H1 (cell line): ENCODE measurements at regions not wholly inside any gene's neighbourhood (a gene's known extent, or its start where the extent isn't known, plus 50 kb on each side); places are given as distances from the start of the nearest gene placed in this dataset.

Experiments
- CTCF ChIA-PET: fragments of 300-600 bp; sonication (Branson Sonifier 250); formaldehyde crosslinking; loops from one replicate; lab custom pipeline; 2021; ENCODE audit not compliant: partially characterized antibody; lab: Charles Lee
- POLR2A ChIA-PET: fragments of 300-600 bp; sonication (Branson Sonifier 250); formaldehyde crosslinking; loops from one replicate; lab custom pipeline; 2021; ENCODE audit warnings: inconsistent platforms; ENCODE audit not compliant: partially characterized antibody; lab: Charles Lee
- DNase-seq, 2 experiments: peaks; one replicate each; pipeline versions ENCODE4 v3.0.0 to v3.0.0-alpha.2; 2010 to 2022; ENCODE audit warnings: low spot score in 2 of 2, low read depth in 1 of 2, mixed read lengths in 1 of 2
- FAIRE-seq: peaks from 2 replicates; lab custom pipeline; 2011; peaks lifted over from hg19 to GRCh38; lab: Jason Lieb, UNC
- H2AFZ ChIP-seq: 2 replicates; pipeline ENCODE4 v1.8.1; 2012; ENCODE audit warnings: low read length, inconsistent platforms
- H2AK5ac ChIP-seq: 2 replicates; pipeline ENCODE4 v1.6.1; 2013; ENCODE audit warnings: low read depth, low read length
- H2BK120ac ChIP-seq: replicated peaks from 2 replicates; pipeline ENCODE3; 2013; ENCODE audit warnings: low read depth, low read length, inconsistent platforms
- H2BK12ac ChIP-seq: 2 replicates; pipeline ENCODE4 v1.6.1; 2013; ENCODE audit warnings: low read depth, low read length
- H2BK15ac ChIP-seq: 2 replicates; pipeline ENCODE4 v1.6.1; 2013; ENCODE audit warnings: low read length
- H2BK20ac ChIP-seq: 2 replicates; pipeline ENCODE4 v1.6.1; 2013; ENCODE audit warnings: low read length
- H2BK5ac ChIP-seq: 2 replicates; pipeline ENCODE4 v1.6.1; 2013; ENCODE audit warnings: low read depth, low read length
- H3K14ac ChIP-seq: 2 replicates; pipeline ENCODE4 v1.6.1; 2013; ENCODE audit warnings: inconsistent platforms; ENCODE audit not compliant: insufficient read length
- H3K18ac ChIP-seq: 2 replicates; pipeline ENCODE4 v1.6.1; 2013; ENCODE audit warnings: low read length; ENCODE audit errors: extremely low read depth
- H3K23ac ChIP-seq: 2 replicates; pipeline ENCODE4 v1.6.1; 2013; ENCODE audit warnings: inconsistent platforms; ENCODE audit not compliant: insufficient read length
- H3K23me2 ChIP-seq: 2 replicates; pipeline ENCODE4 v1.6.1; 2013; ENCODE audit warnings: low read depth, low read length
- H3K27ac ChIP-seq: 2 replicates; pipeline ENCODE4 v1.6.1; 2011; ENCODE audit warnings: low read depth, low read length, inconsistent platforms
- H3K27me3 ChIP-seq, 4 experiments: replicated peaks in 1 of 4; 1 replicate in 1 of 4; 2 replicates in 3 of 4; pipeline versions ENCODE4 v1.6.1 to v1.8.1; 2011 to 2013; ENCODE audit warnings: low read length in 3 of 4, mild to moderate bottlenecking in 3 of 4, inconsistent platforms in 2 of 4, mixed read lengths in 2 of 4, moderate library complexity in 1 of 4; ENCODE audit not compliant: control insufficient read depth in 3 of 4, insufficient read depth in 3 of 4; ENCODE audit errors: extremely low read depth in 1 of 4
- H3K36me3 ChIP-seq, 4 experiments: 2 replicates each; pipeline versions ENCODE4 v1.6.1 to v1.8.1; 2011 to 2013; ENCODE audit warnings: mild to moderate bottlenecking in 4 of 4, low read length in 3 of 4, moderate library complexity in 2 of 4, control low read depth in 1 of 4, inconsistent platforms in 1 of 4; ENCODE audit not compliant: insufficient read depth in 4 of 4, control insufficient read depth in 2 of 4
- H3K4ac ChIP-seq: replicated peaks from 2 replicates; pipeline ENCODE3; 2013; ENCODE audit warnings: low read length, low read depth, mixed read lengths, inconsistent platforms; ENCODE audit not compliant: insufficient read length
- H3K4me1 ChIP-seq, 4 experiments: replicated peaks in 1 of 4; 1 replicate in 1 of 4; 2 replicates in 3 of 4; pipeline versions ENCODE4 v1.6.1 to v1.8.1; 2011 to 2013; ENCODE audit warnings: low read length in 3 of 4, inconsistent platforms in 2 of 4, mixed read lengths in 1 of 4; ENCODE audit not compliant: insufficient read depth in 4 of 4, control insufficient read depth in 3 of 4
- H3K4me2 ChIP-seq, 2 experiments: 2 replicates each; pipeline versions ENCODE4 v1.6.1 to v1.8.1; 2011 to 2013; ENCODE audit warnings: low read depth in 2 of 2, low read length in 2 of 2, control low read depth in 1 of 2, inconsistent platforms in 1 of 2, mild to moderate bottlenecking in 1 of 2; ENCODE audit not compliant: insufficient read depth in 1 of 2
- H3K4me3 ChIP-seq, 4 experiments: fragments of 200-600, 300-600 bp in 1 of 4; sonication (generic), shearing (Covaris generic), sonication (Bioruptor Twin) in 1 of 4; 2 replicates each; pipeline versions ENCODE4 v1.5.1 to v1.8.1; 2011 to 2016; ENCODE audit warnings: low read length in 4 of 4, low read depth in 3 of 4, control low read depth in 2 of 4, inconsistent platforms in 2 of 4, mild to moderate bottlenecking in 2 of 4, mixed read lengths in 1 of 4, moderate library complexity in 1 of 4; ENCODE audit not compliant: insufficient read depth in 2 of 4; ENCODE audit errors: extremely low read depth in 1 of 4
- H3K56ac ChIP-seq: replicated peaks from 2 replicates; pipeline ENCODE3; 2013; ENCODE audit warnings: low read depth, mild to moderate bottlenecking, mixed read lengths, low read length, inconsistent platforms; ENCODE audit not compliant: insufficient read length
- H3K79me1 ChIP-seq: 2 replicates; pipeline ENCODE4 v1.6.1; 2013; ENCODE audit warnings: low read depth, low read length, control low read depth
- H3K79me2 ChIP-seq, 2 experiments: 2 replicates each; pipeline versions ENCODE4 v1.6.1 to v1.8.1; 2012 to 2013; ENCODE audit warnings: low read length in 2 of 2, mild to moderate bottlenecking in 2 of 2, inconsistent platforms in 1 of 2; ENCODE audit not compliant: insufficient read depth in 2 of 2, control insufficient read depth in 1 of 2
- H3K9ac ChIP-seq, 4 experiments: replicated peaks in 1 of 4; 1 replicate in 1 of 4; 2 replicates in 3 of 4; pipeline versions ENCODE4 v1.6.1 to v1.8.1; 2011 to 2013; ENCODE audit warnings: low read depth in 3 of 4, low read length in 3 of 4, control low read depth in 2 of 4, mild to moderate bottlenecking in 2 of 4, moderate library complexity in 2 of 4, inconsistent platforms in 1 of 4; ENCODE audit errors: extremely low read depth in 1 of 4
- H3K9me3 ChIP-seq, 2 experiments: 2 replicates each; pipeline versions ENCODE4 v1.6.1 to v1.8.1; 2012 to 2013; ENCODE audit warnings: mild to moderate bottlenecking in 2 of 2, moderate library complexity in 2 of 2, control low read depth in 1 of 2, inconsistent platforms in 1 of 2, low read depth in 1 of 2, low read length in 1 of 2, mixed read lengths in 1 of 2; ENCODE audit not compliant: insufficient read depth in 2 of 2
- H4K20me1 ChIP-seq, 2 experiments: replicated peaks in 1 of 2; 2 replicates each; pipeline versions ENCODE3 to v1.8.1; 2011 to 2013; ENCODE audit warnings: inconsistent platforms in 2 of 2, low read length in 2 of 2, mild to moderate bottlenecking in 1 of 2; ENCODE audit not compliant: insufficient read depth in 2 of 2, control insufficient read depth in 1 of 2
- H4K5ac ChIP-seq: 2 replicates; pipeline ENCODE4 v1.6.1; 2013; ENCODE audit warnings: low read length, low read depth, mixed read lengths, inconsistent platforms; ENCODE audit not compliant: insufficient read length
- H4K8ac ChIP-seq: 2 replicates; pipeline ENCODE4 v1.8.0; 2013; ENCODE audit warnings: mild to moderate bottlenecking, moderate library complexity, low read length, inconsistent platforms; ENCODE audit not compliant: insufficient read depth; ENCODE audit errors: extremely low read depth
- H4K91ac ChIP-seq: replicated peaks from 2 replicates; pipeline ENCODE3; 2013; ENCODE audit warnings: low read length, mixed read lengths, inconsistent platforms; ENCODE audit not compliant: insufficient read length
- BCL11A ChIP-seq, 2 experiments: IDR thresholded peaks; one replicate each; pipeline ENCODE4 v1.6.1; 2011; ENCODE audit warnings: low read depth in 2 of 2, low read length in 2 of 2, mild to moderate bottlenecking in 2 of 2
- CBX8 ChIP-seq: fragments of 300-800, 300-1000 bp; sonication (generic); IDR thresholded peaks from 2 replicates; pipeline ENCODE4 v1.7.1; 2016; ENCODE audit warnings: low read depth, low read length, borderline replicate concordance
- NRF1 ChIP-seq: IDR thresholded peaks from 2 replicates; pipeline ENCODE4 v1.6.1; 2011; ENCODE audit warnings: mild to moderate bottlenecking, low read depth, low read length, improper control_type of control experiment
- POU5F1 ChIP-seq: IDR thresholded peaks from 2 replicates; pipeline ENCODE4 v1.6.1; 2011; ENCODE audit warnings: low read depth, mild to moderate bottlenecking, low read length, moderate library complexity
- RNF2 ChIP-seq: fragments of 200-900, 300-1000 bp; sonication (generic); IDR thresholded peaks from 2 replicates; pipeline ENCODE4 v1.7.1; 2016; ENCODE audit warnings: borderline replicate concordance, low read depth, mild to moderate bottlenecking, antibody characterized with exemption, low read length; ENCODE audit not compliant: poor library complexity, severe bottlenecking; ENCODE audit errors: missing control alignments
- SP1 ChIP-seq: IDR thresholded peaks from 2 replicates; pipeline ENCODE4 v1.6.1; 2011; ENCODE audit warnings: low read depth, low read length
- TAF1 ChIP-seq: IDR thresholded peaks from 2 replicates; pipeline ENCODE4 v1.6.1; 2011; ENCODE audit warnings: mild to moderate bottlenecking, low read depth, low read length
- TAF7 ChIP-seq: optimal IDR thresholded peaks from 2 replicates; pipeline ENCODE3; 2011; ENCODE audit warnings: low read depth, mild to moderate bottlenecking, inconsistent platforms, low read length, moderate library complexity, borderline replicate concordance
- TCF12 ChIP-seq: IDR thresholded peaks from 2 replicates; pipeline ENCODE4 v1.6.1; 2011; ENCODE audit warnings: low read depth, mild to moderate bottlenecking, low read length
- YY1 ChIP-seq: IDR thresholded peaks from 2 replicates; pipeline ENCODE4 v1.6.1; 2011; ENCODE audit warnings: low read depth, mild to moderate bottlenecking, low read length
- WGBS, 2 experiments: shearing (Covaris generic) in 1 of 2; methylation state at CpG; one replicate each; pipeline versions ENCODE4 v1.1.6 to v1.1.7; 2013 to 2015; ENCODE audit warnings: low lambda C conversion rate in 2 of 2, mixed read lengths in 2 of 2, inconsistent platforms in 1 of 2, low coverage in 1 of 2, missing lambda C conversion rate in 1 of 2; ENCODE audit not compliant: insufficient replicate concordance in 2 of 2, insufficient coverage in 1 of 2, insufficient read length in 1 of 2; ENCODE audit errors: extremely low coverage in 1 of 2, missing lambda C conversion rate in 1 of 2; 5-methylcytosine and 5-hydroxymethylcytosine counted together
- TF ChIP-seq, protein P1 (sequence below): IDR thresholded peaks from 2 replicates; pipeline ENCODE4 v1.6.1; 2012; ENCODE audit warnings: inconsistent platforms
- TF ChIP-seq, protein P2 (sequence below): IDR thresholded peaks from 2 replicates; pipeline ENCODE4 v1.6.1; 2012; ENCODE audit warnings: inconsistent platforms

DNA sequence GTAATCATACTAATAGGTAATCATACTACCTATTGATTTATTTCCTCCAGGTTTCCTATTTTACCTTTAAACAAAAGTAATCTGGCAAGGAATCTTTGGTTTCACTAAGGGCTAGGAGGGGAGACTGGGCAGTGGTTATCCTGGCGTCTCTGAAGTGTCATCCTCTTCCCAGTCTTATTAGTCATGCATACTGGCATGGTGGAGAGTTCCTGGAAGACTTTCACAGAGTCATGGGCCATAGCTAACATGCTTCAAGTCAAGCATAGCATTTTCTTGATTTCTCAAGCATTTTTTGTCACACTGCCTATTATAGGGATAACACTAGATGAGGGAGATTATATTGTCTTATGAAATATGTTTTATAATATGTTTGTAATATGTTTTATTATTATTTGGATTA, 64.0 kb upstream of the ASB17 start:
- H2AFZ ChIP-seq, result no peak overlapping the region
- H3K23ac ChIP-seq, result no peak overlapping the region
- H3K18ac ChIP-seq, result no peak overlapping the region
- ChIA-PET CTCF (interaction anchor here (1.1 to 1.2 kb wide), 4 partner anchors 13 to 1539 kb away, joined by 3 to 4 read pairs (median 3); no protein-coding TSS in a partner anchor), POLR2A (no interaction called here)
- H3K56ac ChIP-seq, result no peak overlapping the region
- no peaks in the 10 kb centered on the region; a peak in 1 of 7 replicates for H3K4me1 ChIP-seq
- H3K4me3 ChIP-seq, result no peak overlapping the region
- H2AK5ac ChIP-seq, result no peak overlapping the region
- H3K9me3 ChIP-seq, result no peaks in the 10 kb centered on the region; a peak in 1 of 4 replicates
- H3K27me3 ChIP-seq, result no peaks in the 10 kb centered on the region
- H2BK20ac ChIP-seq, result no peak overlapping the region
- H3K27ac ChIP-seq, result no peak overlapping the region
- no peak overlapping the region for H2BK120ac ChIP-seq
- H3K4me2 ChIP-seq, result no peak overlapping the region
- WGBS, 2 experiments, result 80% methylated on average over 1 of the region's 1 CpG; no CpG with 5 or more reads in 1 of the 2 experiments
- no peak overlapping the region for H3K4ac ChIP-seq
- H3K23me2 ChIP-seq, result no peaks in the 10 kb centered on the region
- no peak overlapping the region for H2BK12ac ChIP-seq
- no peak overlapping the region for H2BK15ac ChIP-seq
- H3K9ac ChIP-seq, result no peak overlapping the region
- no peaks in the 10 kb centered on the region for H4K20me1 ChIP-seq
- DNase-seq (no peak), FAIRE-seq (no peak)
- no peak overlapping the region for H2BK5ac ChIP-seq
- no peak overlapping the region for H4K8ac ChIP-seq
- no peak overlapping the region for H3K14ac ChIP-seq
- H3K79me2 ChIP-seq, result no peaks in the 10 kb centered on the region
- no peaks in the 10 kb centered on the region for H3K36me3 ChIP-seq
- no peak overlapping the region for H4K5ac ChIP-seq
- no peaks in the 10 kb centered on the region for H3K79me1 ChIP-seq
- no peak overlapping the region for H4K91ac ChIP-seq
- no peak for TF ChIP-seq TCF12
- no peak for TF ChIP-seq RNF2
- TF ChIP-seq NRF1, result no peak
- TF ChIP-seq, protein P1, sequence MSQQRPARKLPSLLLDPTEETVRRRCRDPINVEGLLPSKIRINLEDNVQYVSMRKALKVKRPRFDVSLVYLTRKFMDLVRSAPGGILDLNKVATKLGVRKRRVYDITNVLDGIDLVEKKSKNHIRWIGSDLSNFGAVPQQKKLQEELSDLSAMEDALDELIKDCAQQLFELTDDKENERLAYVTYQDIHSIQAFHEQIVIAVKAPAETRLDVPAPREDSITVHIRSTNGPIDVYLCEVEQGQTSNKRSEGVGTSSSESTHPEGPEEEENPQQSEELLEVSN, result no peak
- TF ChIP-seq TAF7, result no peak
- TF ChIP-seq SP1, result no peak
- no peak for TF ChIP-seq TAF1
- TF ChIP-seq CBX8, result no peak
- TF ChIP-seq POU5F1, result no peak
- no peak for TF ChIP-seq YY1
- TF ChIP-seq, protein P2, sequence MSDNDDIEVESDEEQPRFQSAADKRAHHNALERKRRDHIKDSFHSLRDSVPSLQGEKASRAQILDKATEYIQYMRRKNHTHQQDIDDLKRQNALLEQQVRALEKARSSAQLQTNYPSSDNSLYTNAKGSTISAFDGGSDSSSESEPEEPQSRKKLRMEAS, result no peak
- TF ChIP-seq BCL11A (IDR thresholded peaks at IDR 0.05; ENCODE audit: low read depth in 2 of 2, low read length in 2 of 2), result no peak
